NCI-H748 (cell line): ENCODE measurements at regions not wholly inside any gene's neighbourhood (a gene's known extent, or its start where the extent isn't known, plus 50 kb on each side); places are given as distances from the start of the nearest gene placed in this dataset.

ENCODE experiments used
- DNase-seq: peaks from one replicate; lab custom pipeline; 2025; ENCODE audit not compliant: unreplicated experiment; lab: John Stamatoyannopoulos, UW

DNA sequence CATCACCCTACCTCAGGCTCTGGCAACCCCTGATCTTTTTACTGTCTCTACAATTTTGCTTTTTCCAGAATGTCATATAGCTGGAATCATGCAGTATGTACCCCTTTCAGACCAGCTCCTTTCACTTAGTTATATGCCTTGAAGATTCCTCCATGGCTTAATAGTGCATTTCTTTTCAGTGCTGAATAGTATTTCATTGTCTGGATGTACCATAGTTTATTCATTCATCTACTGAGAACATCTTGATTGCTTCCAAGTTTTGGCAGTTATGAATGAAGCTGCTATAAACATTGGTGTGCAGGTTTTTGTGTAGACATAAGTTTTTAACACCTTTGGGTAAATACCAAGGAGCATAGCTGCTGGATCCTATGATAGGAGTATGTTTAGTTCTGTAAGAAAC is 50.8 kb upstream of the ANP32A start:
- no peak for DNase-seq

DNA sequence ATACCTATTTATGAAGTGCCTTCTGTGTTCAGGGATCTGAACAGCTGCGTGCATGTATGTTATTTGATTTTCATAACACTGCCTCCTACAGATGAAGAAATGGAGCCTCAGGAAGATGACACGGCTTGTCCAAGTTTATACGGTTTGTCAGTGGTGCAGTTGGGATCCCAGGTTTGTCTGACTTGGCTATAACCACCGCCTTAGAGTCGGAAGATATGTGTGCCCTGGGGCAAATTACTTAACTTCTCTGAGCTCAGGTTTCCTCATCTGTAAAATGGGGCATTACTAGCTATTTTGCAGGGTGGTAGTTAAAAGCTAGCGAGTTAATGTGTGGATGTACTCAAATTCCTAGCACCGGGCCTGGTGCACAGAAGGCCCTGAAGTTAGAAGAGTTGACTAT is 54.1 kb upstream of the ANP32A start:
- no peak for DNase-seq

GRCh38 chr15:68875377-68876116 is 54.8 kb upstream of the SPESP1 start:
- peak; percentile 85 for DNase-seq

- DNase-seq = no peak
These were observed 52.7 kb upstream of the SPESP1 start for GRCh38 chr15:68877626-68878025.

DNA sequence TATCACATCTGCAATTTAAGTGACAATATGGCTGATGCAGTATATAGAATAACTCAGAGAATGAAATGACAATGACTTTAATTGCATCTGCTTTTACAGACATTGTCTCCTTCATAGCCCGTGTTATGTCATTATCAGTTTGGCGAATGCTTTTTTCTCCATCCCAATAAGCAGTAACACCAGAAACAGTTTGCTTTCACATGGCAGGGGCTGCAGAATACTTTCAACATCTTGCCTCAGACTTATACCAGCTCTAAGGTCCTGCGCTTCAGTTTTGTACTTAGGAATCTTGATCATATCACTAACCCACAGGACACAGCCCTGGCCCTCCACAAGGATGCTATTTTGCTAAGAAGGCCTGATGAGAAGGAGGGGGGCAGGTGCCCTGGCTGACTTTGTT is 49.9 kb upstream of the SPESP1 start:
- DNase-seq = no peak
